Right lobe of liver (tissue), 6 donors: ENCODE measurements at regions not wholly inside any gene's neighbourhood (a gene's known extent, or its start where the extent isn't known, plus 50 kb on each side); places are given as distances from the start of the nearest gene placed in this dataset.

Source experiments
- ATAC-seq, 4 donors: fragments of 200-7000 bp; cut with Tn5 transposase; one replicate each; pipeline ENCODE4 v1.9.1; 2020; ENCODE audit warnings: mild to moderate bottlenecking in 4 of 4, moderate library complexity in 4 of 4
- DNase-seq, 3 donors: peaks; one replicate each; pipeline ENCODE4 v3.0.0-alpha.2; 2020
- H3K27ac ChIP-seq, 3 donors: fragments of 200-600 bp; one replicate each; pipeline ENCODE4 v1.8.0; 2022
- H3K27me3 ChIP-seq, 2 donors: fragments of 200-600 bp; one replicate each; pipeline ENCODE4 v1.8.0; 2022
- H3K36me3 ChIP-seq, 4 donors: fragments of 200-600 bp; sonication (generic) in 1 of 4; one replicate each; pipeline versions ENCODE4 v1.5.1 to v1.8.0; 2017 to 2022; ENCODE audit warnings: control low read depth in 1 of 4
- H3K4me1 ChIP-seq, 4 donors: fragments of 200-600 bp; sonication (generic) in 1 of 4; one replicate each; pipeline versions ENCODE4 v1.5.1 to v1.8.0; 2017 to 2022; ENCODE audit warnings: control low read depth in 1 of 4
- H3K4me3 ChIP-seq, 3 donors: fragments of 200-600 bp; one replicate each; pipeline ENCODE4 v1.8.0; 2022
- H3K9me3 ChIP-seq, 4 donors: fragments of 200-600 bp; sonication (generic) in 1 of 4; one replicate each; pipeline versions ENCODE4 v1.5.1 to v1.8.0; 2017 to 2022; ENCODE audit warnings: control low read depth in 1 of 4
- POLR2A ChIP-seq: fragments of 450-650 bp; IDR thresholded peaks from one replicate; pipeline ENCODE4 v1.6.1; 2017; ENCODE audit warnings: antibody characterized with exemption, mild to moderate bottlenecking
- WGBS: methylation state at CpG from one replicate; pipeline ENCODE4 v1.1.6; 2018; ENCODE audit warnings: low coverage, low lambda C conversion rate; ENCODE audit not compliant: insufficient coverage; ENCODE audit errors: missing lambda C conversion rate; 5-methylcytosine and 5-hydroxymethylcytosine counted together
- intact Hi-C, 2 donors: fragments of 100-400 bp; cut with DNase I; formaldehyde crosslinking; loops; one replicate each; pipeline versions ENCODE4 v1.11.2 to v1.14.1; 2022
- TF ChIP-seq, protein P1 (sequence below), 4 donors: fragments of 200-600 bp in 3 of 4; fragments of 450-650 bp in 1 of 4; IDR thresholded peaks; one replicate each; pipeline versions ENCODE4 v1.5.1 to v1.8.0; 2016 to 2022; ENCODE audit warnings: antibody characterized with exemption in 4 of 4, mild to moderate bottlenecking in 2 of 4
- donor health status: DM: no; HTN: yes; CAD: no.
- donor health status: DM: no; HTN: no; CAD: no.
- donor health status: DM: no; HTN: no; CAD: no.
- donor health status: DM: no; HTN: yes; CAD: no.
- donor health status: DM: no; HTN: yes; CAD: no.

DNA sequence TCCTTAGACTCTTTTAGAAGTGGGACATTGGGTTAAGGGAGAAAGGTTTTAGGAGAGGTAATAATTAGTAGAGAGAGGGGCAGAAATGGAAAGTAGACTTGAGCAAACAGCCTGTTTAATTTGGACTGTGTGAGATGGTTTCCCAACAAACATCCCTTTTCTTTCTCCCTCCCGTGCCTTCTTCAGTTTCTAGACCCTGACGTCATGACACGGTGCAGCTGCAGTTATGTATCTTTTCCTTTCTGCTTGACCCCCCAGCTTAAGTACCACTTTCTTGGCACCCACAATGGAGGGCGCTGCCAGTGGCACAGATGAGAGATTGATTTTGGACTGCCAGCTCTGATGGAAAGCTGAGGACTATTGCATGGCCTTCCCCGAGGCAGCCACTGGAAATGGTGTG, 86.9 kb upstream of the FAM136A start:
- Histone ChIP-seq H3K27me3 (no peaks in the 10 kb centered on the region), H3K36me3 (no peaks in the 10 kb centered on the region), H3K9me3 (no peaks in the 10 kb centered on the region), H3K4me1 (no peaks in the 10 kb centered on the region), H3K27ac (no peak overlapping the region), H3K4me3 (no peak overlapping the region)
- DNase-seq (no peak), ATAC-seq (no peak)
- intact Hi-C loops = no loop called here
- TF ChIP-seq, protein P1, sequence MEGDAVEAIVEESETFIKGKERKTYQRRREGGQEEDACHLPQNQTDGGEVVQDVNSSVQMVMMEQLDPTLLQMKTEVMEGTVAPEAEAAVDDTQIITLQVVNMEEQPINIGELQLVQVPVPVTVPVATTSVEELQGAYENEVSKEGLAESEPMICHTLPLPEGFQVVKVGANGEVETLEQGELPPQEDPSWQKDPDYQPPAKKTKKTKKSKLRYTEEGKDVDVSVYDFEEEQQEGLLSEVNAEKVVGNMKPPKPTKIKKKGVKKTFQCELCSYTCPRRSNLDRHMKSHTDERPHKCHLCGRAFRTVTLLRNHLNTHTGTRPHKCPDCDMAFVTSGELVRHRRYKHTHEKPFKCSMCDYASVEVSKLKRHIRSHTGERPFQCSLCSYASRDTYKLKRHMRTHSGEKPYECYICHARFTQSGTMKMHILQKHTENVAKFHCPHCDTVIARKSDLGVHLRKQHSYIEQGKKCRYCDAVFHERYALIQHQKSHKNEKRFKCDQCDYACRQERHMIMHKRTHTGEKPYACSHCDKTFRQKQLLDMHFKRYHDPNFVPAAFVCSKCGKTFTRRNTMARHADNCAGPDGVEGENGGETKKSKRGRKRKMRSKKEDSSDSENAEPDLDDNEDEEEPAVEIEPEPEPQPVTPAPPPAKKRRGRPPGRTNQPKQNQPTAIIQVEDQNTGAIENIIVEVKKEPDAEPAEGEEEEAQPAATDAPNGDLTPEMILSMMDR (IDR thresholded peaks at IDR 0.05) = no peak
- TF ChIP-seq POLR2A = no peak
- WGBS = 66% methylated on average over 5 of the region's 5 CpGs

DNA sequence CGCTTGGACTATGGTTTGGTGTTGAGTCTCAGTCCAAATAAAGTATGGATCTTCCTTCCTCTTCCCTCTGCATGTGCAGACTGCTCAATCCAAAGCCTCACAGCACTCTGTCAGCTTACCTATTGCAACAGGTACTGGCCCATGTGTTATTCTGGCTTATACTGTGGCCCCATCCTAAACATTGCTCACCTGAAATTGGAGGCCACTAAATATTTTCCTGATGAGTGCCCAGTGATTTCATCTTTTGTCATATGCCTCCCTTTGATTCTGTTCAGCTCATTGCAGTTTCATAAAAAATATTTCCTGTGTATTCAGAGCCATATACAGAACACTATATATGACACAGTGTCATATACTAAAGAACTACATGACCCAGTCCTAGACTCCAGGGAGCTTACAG, 86.3 kb upstream of the FAM136A start:
- TF ChIP-seq POLR2A = no peak
- TF ChIP-seq, protein P1 (IDR thresholded peaks at IDR 0.05) = no peak
- H3K9me3 ChIP-seq = no peaks in the 10 kb centered on the region
- no peaks in the 10 kb centered on the region for H3K4me1 ChIP-seq
- H3K4me3 ChIP-seq = no peak overlapping the region
- H3K27me3 ChIP-seq = no peaks in the 10 kb centered on the region
- no peaks in the 10 kb centered on the region for H3K36me3 ChIP-seq
- ATAC-seq (no peak), DNase-seq (no peak)
- WGBS = 100% methylated on average over 1 of the region's 1 CpG
- intact Hi-C loops = no loop called here
- H3K27ac ChIP-seq = no peak overlapping the region

DNA sequence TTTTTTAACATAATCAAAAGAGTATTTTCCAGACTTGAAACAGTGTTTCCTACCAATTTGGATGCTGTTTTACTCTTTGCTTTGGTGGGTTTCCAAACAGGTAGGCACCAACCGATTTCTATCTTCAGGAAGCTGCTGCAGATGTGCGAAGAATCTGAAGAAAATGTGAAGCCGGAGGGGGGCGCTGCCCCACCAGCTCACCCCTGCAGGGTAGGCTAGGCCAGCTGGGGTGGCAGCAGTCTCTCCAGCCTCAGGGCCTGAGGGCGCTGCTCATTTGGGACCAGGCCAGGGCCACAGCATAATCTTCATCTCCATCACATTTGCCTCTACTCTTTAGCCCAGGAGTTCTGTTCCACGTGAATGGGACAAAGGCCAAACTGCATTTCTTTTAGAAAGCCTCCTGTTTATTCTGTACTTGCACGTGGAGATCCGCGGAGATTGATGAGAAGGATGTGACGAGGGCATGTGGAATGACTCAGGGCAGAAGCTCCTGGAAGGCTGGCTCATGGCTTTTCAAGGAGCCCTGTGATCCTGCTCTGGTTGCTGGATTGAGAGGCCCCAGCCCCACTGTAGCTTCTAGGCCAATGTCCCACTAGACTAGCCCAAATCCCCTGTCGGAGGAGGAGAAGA, 84.2 kb upstream of the FAM136A start:
- ATAC-seq (no peak), DNase-seq (no peak)
- no peaks in the 10 kb centered on the region for H3K4me1 ChIP-seq
- intact Hi-C loops = no loop called here
- H3K27me3 ChIP-seq = no peaks in the 10 kb centered on the region
- H3K4me3 ChIP-seq = no peak overlapping the region
- no peak overlapping the region for H3K27ac ChIP-seq
- no peaks in the 10 kb centered on the region for H3K36me3 ChIP-seq
- WGBS = 62% methylated on average over 7 of the region's 11 CpGs
- TF ChIP-seq, protein P1 (IDR thresholded peaks at IDR 0.05) = no peak
- no peak for TF ChIP-seq POLR2A
- H3K9me3 ChIP-seq = no peaks in the 10 kb centered on the region

DNA sequence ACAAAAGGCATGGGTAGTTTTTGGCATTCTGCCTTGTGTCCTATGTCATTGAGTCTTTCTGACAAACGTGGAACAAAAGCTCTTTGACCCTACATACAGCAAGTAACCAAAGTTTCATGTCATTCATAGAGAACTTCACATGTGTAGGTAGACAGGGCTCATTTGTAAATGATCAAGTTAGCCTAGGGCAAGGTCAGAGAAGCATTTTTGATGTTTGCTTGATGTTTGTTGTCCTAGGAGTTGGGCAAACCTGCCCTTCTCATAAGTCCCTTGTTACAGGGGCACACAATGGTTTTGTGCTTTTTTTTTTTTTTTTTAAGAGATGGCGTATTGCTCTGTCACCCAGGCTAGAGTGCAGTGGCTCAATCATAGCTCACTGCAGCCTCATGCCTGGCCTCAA, 83.3 kb upstream of the FAM136A start:
- no peaks in the 10 kb centered on the region for H3K4me1 ChIP-seq
- 57% methylated on average over 2 of the region's 2 CpGs for WGBS
- no peak for DNase-seq

More for the DNA sequence above, 83.3 kb upstream of the FAM136A start:
- ATAC-seq = no peak
- no peak for TF ChIP-seq POLR2A
- TF ChIP-seq, protein P1 (IDR thresholded peaks at IDR 0.05) = no peak
- no peaks in the 10 kb centered on the region for H3K9me3 ChIP-seq
- H3K4me3 ChIP-seq = no peak overlapping the region
- no peaks in the 10 kb centered on the region for H3K27me3 ChIP-seq
- intact Hi-C loops = no loop called here
- H3K36me3 ChIP-seq = no peaks in the 10 kb centered on the region
- H3K27ac ChIP-seq = no peak overlapping the region
